Keratinocyte (primary cell): ENCODE measurements at regions not wholly inside any gene's neighbourhood (a gene's known extent, or its start where the extent isn't known, plus 50 kb on each side); places are given as distances from the start of the nearest gene placed in this dataset.

ENCODE experiments used
- DNase-seq: peaks from one replicate; pipeline ENCODE4 v3.0.0-alpha.2; 2011; ENCODE audit warnings: low read depth, missing footprints, low spot score
- FAIRE-seq: peaks from 2 replicates; lab custom pipeline; 2011; peaks lifted over from hg19 to GRCh38; lab: Jason Lieb, UNC
- H2AFZ ChIP-seq: 2 replicates; pipeline ENCODE4 v1.6.0; 2012; ENCODE audit warnings: low read length, control low read depth, inconsistent platforms; ENCODE audit not compliant: control insufficient read depth
- H3K27ac ChIP-seq: 2 replicates; pipeline ENCODE4 v1.5.1; 2011; ENCODE audit warnings: low read length; ENCODE audit not compliant: control insufficient read depth, insufficient read depth
- H3K27me3 ChIP-seq: 3 replicates; pipeline ENCODE4 v1.6.0; 2011; ENCODE audit warnings: low read length; ENCODE audit not compliant: control insufficient read depth, insufficient read depth; ENCODE audit errors: extremely low read depth
- H3K36me3 ChIP-seq, 2 experiments: 2 replicates in 1 of 2; 3 replicates in 1 of 2; pipeline ENCODE4 v1.5.1; 2011; ENCODE audit warnings: low read length in 2 of 2, mild to moderate bottlenecking in 1 of 2; ENCODE audit not compliant: control insufficient read depth in 2 of 2, insufficient read depth in 2 of 2; ENCODE audit errors: extremely low read depth in 1 of 2
- H3K4me1 ChIP-seq: 3 replicates; pipeline ENCODE4 v1.5.1; 2011; ENCODE audit warnings: low read length; ENCODE audit not compliant: control insufficient read depth, insufficient read depth; ENCODE audit errors: extremely low read depth
- H3K4me2 ChIP-seq: 3 replicates; pipeline ENCODE4 v1.6.0; 2011; ENCODE audit warnings: low read depth, low read length; ENCODE audit not compliant: control insufficient read depth, insufficient read depth; ENCODE audit errors: extremely low read depth
- H3K4me3 ChIP-seq, 3 experiments: fragments of 200-600 bp in 1 of 3; sonication (generic) in 1 of 3; 2 replicates in 2 of 3; 3 replicates in 1 of 3; pipeline ENCODE4 v1.5.1; 2011 to 2016; ENCODE audit warnings: low read length in 3 of 3, mild to moderate bottlenecking in 3 of 3, control low read depth in 2 of 3, inconsistent platforms in 1 of 3, low read depth in 1 of 3, mixed read lengths in 1 of 3, mixed run types in 1 of 3, moderate library complexity in 1 of 3; ENCODE audit not compliant: control insufficient read depth in 2 of 3, insufficient read depth in 2 of 3; ENCODE audit errors: extremely low read depth in 1 of 3
- H3K79me2 ChIP-seq: 2 replicates; pipeline ENCODE4 v1.6.0; 2012; ENCODE audit warnings: low read length; ENCODE audit not compliant: control insufficient read depth, insufficient read depth
- H3K9ac ChIP-seq: 3 replicates; pipeline ENCODE4 v1.6.0; 2011; ENCODE audit warnings: low read length; ENCODE audit not compliant: control insufficient read depth, insufficient read depth; ENCODE audit errors: extremely low read depth
- H3K9me1 ChIP-seq: 3 replicates; pipeline ENCODE4 v1.6.0; 2011; ENCODE audit warnings: low read length; ENCODE audit not compliant: control insufficient read depth, insufficient read depth; ENCODE audit errors: extremely low read depth
- H3K9me3 ChIP-seq: 2 replicates; pipeline ENCODE4 v1.5.1; 2012; ENCODE audit warnings: low read depth, low read length; ENCODE audit not compliant: control insufficient read depth
- H4K20me1 ChIP-seq: 3 replicates; pipeline ENCODE4 v1.6.0; 2011; ENCODE audit warnings: low read length; ENCODE audit not compliant: control insufficient read depth, insufficient read depth; ENCODE audit errors: extremely low read depth
- CTCF ChIP-seq, 3 experiments: IDR thresholded peaks in 1 of 3; conservative IDR thresholded peaks in 1 of 3; optimal IDR thresholded peaks in 1 of 3; 2 replicates in 2 of 3; 3 replicates in 1 of 3; pipeline versions ENCODE3 to v1.5.1; 2011; ENCODE audit warnings: low read length in 3 of 3, mild to moderate bottlenecking in 3 of 3, moderate library complexity in 2 of 3, control low read depth in 1 of 3, inconsistent platforms in 1 of 3; ENCODE audit not compliant: insufficient read depth in 2 of 3; ENCODE audit errors: extremely low read depth in 1 of 3
- EZH2 ChIP-seq: IDR thresholded peaks from one replicate; pipeline ENCODE4 v1.6.1; 2012; ENCODE audit warnings: inconsistent platforms, mild to moderate bottlenecking, low read length, moderate library complexity
- dilution Hi-C: fragments of 300-500 bp; cut with MboI; formaldehyde crosslinking; loops from one replicate; pipeline ENCODE4 v1.7.0; 2020; ENCODE audit warnings: low sequenced_read_pairs; ENCODE audit not compliant: extremely low pct_ligation_motif_present

- no peaks in the 10 kb centered on the region for H3K79me2 ChIP-seq
- H3K9me1 ChIP-seq: no peaks in the 10 kb centered on the region
- DNase-seq: no peak
- H3K36me3 ChIP-seq: no peaks in the 10 kb centered on the region
- H2AFZ ChIP-seq: no peak overlapping the region
- no peak overlapping the region for H3K4me2 ChIP-seq
- no peak for TF ChIP-seq EZH2
- no peak for TF ChIP-seq CTCF (optimal IDR thresholded peaks at IDR 0.05 in 1 of 3, IDR thresholded peaks at IDR 0.05 in 1 of 3, conservative IDR thresholded peaks at IDR 0.05 in 1 of 3; ENCODE audit: extremely low read depth in 1 of 3, insufficient read depth in 2 of 3, low read length in 3 of 3)
- no peaks in the 10 kb centered on the region for H3K27me3 ChIP-seq
- no peaks in the 10 kb centered on the region for H3K4me1 ChIP-seq
- H3K27ac ChIP-seq: no peak overlapping the region
- no peak overlapping the region for H3K9ac ChIP-seq
- dilution Hi-C loops: no loop called here
- H4K20me1 ChIP-seq: no peaks in the 10 kb centered on the region
- H3K4me3 ChIP-seq: no peak overlapping the region
- no peak for FAIRE-seq
- no peaks in the 10 kb centered on the region for H3K9me3 ChIP-seq
Observed at GRCh38 chr10:36157486-36157885, 515.4 kb upstream of the FZD8 start.

GRCh38 chr10:36148207-36148606 is 506.1 kb upstream of the FZD8 start:
- Histone ChIP-seq H2AFZ (no peak overlapping the region), H3K9me3 (no peaks in the 10 kb centered on the region), H3K79me2 (no peaks in the 10 kb centered on the region), H3K9ac (no peak overlapping the region), H3K9me1 (no peaks in the 10 kb centered on the region), H3K4me3 (no peak overlapping the region), H3K27ac (no peak overlapping the region), H4K20me1 (no peaks in the 10 kb centered on the region), H3K4me1 (no peaks in the 10 kb centered on the region), H3K4me2 (no peak overlapping the region), H3K27me3 (no peaks in the 10 kb centered on the region), H3K36me3 (no peaks in the 10 kb centered on the region)
- no peak for DNase-seq
- dilution Hi-C loops: no loop called here
- TF ChIP-seq CTCF (optimal IDR thresholded peaks at IDR 0.05 in 1 of 3, IDR thresholded peaks at IDR 0.05 in 1 of 3, conservative IDR thresholded peaks at IDR 0.05 in 1 of 3; ENCODE audit: extremely low read depth in 1 of 3, insufficient read depth in 2 of 3, low read length in 3 of 3): no peak
- TF ChIP-seq EZH2: no peak
- no peak for FAIRE-seq
